ENCODE measurements at regions not wholly inside any gene's neighbourhood (a gene's known extent, or its start where the extent isn't known, plus 50 kb on each side); places are given as distances from the start of the nearest gene placed in this dataset.
"Not testable (repeated sequence)": the region's sequence is repeated elsewhere in the genome, so short reads cannot be mapped to it uniquely, and the experiment has no call there.

DNA sequence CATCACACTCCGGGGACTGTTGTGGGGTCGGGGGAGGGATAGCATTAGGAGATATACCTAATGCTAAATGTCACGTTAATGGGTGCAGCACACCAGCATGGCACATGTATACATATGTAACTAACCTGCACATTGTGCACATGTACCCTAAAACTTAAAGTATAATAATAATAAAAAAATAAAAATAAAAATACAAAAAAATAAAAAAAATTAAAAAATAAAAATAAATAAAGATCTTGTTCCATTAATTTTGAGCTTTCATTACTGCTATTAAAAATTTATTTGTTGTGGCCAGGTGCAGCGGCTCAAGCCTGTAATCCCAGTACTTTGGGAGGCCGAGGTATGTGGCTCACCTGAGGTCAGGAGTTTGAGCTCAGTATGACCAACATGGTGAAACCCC lies 201.8 kb upstream of the TRPC4 start:
- TF ChIP-seq, protein P1, sequence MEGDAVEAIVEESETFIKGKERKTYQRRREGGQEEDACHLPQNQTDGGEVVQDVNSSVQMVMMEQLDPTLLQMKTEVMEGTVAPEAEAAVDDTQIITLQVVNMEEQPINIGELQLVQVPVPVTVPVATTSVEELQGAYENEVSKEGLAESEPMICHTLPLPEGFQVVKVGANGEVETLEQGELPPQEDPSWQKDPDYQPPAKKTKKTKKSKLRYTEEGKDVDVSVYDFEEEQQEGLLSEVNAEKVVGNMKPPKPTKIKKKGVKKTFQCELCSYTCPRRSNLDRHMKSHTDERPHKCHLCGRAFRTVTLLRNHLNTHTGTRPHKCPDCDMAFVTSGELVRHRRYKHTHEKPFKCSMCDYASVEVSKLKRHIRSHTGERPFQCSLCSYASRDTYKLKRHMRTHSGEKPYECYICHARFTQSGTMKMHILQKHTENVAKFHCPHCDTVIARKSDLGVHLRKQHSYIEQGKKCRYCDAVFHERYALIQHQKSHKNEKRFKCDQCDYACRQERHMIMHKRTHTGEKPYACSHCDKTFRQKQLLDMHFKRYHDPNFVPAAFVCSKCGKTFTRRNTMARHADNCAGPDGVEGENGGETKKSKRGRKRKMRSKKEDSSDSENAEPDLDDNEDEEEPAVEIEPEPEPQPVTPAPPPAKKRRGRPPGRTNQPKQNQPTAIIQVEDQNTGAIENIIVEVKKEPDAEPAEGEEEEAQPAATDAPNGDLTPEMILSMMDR (IDR thresholded peaks at IDR 0.05; ENCODE audit: poor library complexity), result not testable (repeated sequence)
- not testable (repeated sequence) for TF ChIP-seq EZH2 (IDR thresholded peaks at IDR 0.05; ENCODE audit: borderline replicate concordance); EZH2phosphoT487 (IDR thresholded peaks at IDR 0.05; ENCODE audit: low read depth, severe bottlenecking, unreplicated experiment)
